GM19023 (cell line): ENCODE measurements at regions not wholly inside any gene's neighbourhood (a gene's known extent, or its start where the extent isn't known, plus 50 kb on each side); places are given as distances from the start of the nearest gene placed in this dataset.
"Not testable (repeated sequence)": the region's sequence is repeated elsewhere in the genome, so short reads cannot be mapped to it uniquely, and the experiment has no call there.

Experiments
- ATAC-seq: cut with Tn5 transposase; IDR thresholded peaks from one replicate; pipeline ENCODE4 v1.9.1; 2021; ENCODE audit warnings: mild to moderate bottlenecking, moderate library complexity; ENCODE audit not compliant: unreplicated experiment

- ATAC-seq, result no peak
Measured at GRCh38 chr15:46088486-46089445, 453.9 kb downstream of the SQOR start.

- no peak for ATAC-seq
Measured at GRCh38 chr15:46089467-46089935, 454.7 kb downstream of the SQOR start.

- no peak for ATAC-seq
Measured at GRCh38 chr15:46091860-46092450, 457.1 kb downstream of the SQOR start.

- not testable (repeated sequence) for ATAC-seq
Measured at GRCh38 chr15:46098006-46098405, 463.2 kb downstream of the SQOR start.

GRCh38 chr15:46110755-46111154, 475.9 kb downstream of the SQOR start:
- ATAC-seq, result no peak

- ATAC-seq, result no peak
Measured at GRCh38 chr15:46111730-46112129, 476.9 kb downstream of the SQOR start.

GRCh38 chr15:46117071-46117470, 482.2 kb downstream of the SQOR start:
- no peak for ATAC-seq

GRCh38 chr15:46120713-46121112, 485.9 kb downstream of the SQOR start:
- no peak for ATAC-seq

- ATAC-seq, result no peak
Measured at GRCh38 chr15:46121441-46121840, 486.6 kb downstream of the SQOR start.

GRCh38 chr15:46126581-46126980, 491.8 kb downstream of the SQOR start:
- ATAC-seq, result no peak

- no peak for ATAC-seq
Measured at GRCh38 chr15:46127361-46127874, 492.6 kb downstream of the SQOR start.

- no peak for ATAC-seq
Measured at GRCh38 chr15:46129145-46129544, 494.3 kb downstream of the SQOR start.

- no peak for ATAC-seq
Measured at GRCh38 chr15:46131876-46132275, 497.0 kb downstream of the SQOR start.

- no peak for ATAC-seq
Measured at GRCh38 chr15:46137443-46137842, 502.6 kb downstream of the SQOR start.

GRCh38 chr15:46146002-46146401, 511.2 kb downstream of the SQOR start:
- ATAC-seq, result no peak

- ATAC-seq, result no peak
Measured at GRCh38 chr15:46146915-46147314, 512.1 kb downstream of the SQOR start.

GRCh38 chr15:46151786-46152185, 517.0 kb downstream of the SQOR start:
- no peak for ATAC-seq

- no peak for ATAC-seq
Measured at GRCh38 chr15:46166750-46167149, 531.9 kb downstream of the SQOR start.

- ATAC-seq, result no peak
Measured at GRCh38 chr15:46170326-46170725, 535.5 kb downstream of the SQOR start.

- no peak for ATAC-seq
Measured at GRCh38 chr15:46174122-46174521, 539.3 kb downstream of the SQOR start.

GRCh38 chr15:46177219-46177618, 542.4 kb downstream of the SQOR start:
- ATAC-seq, result no peak

GRCh38 chr15:46178138-46178537, 543.3 kb downstream of the SQOR start:
- no peak for ATAC-seq
